ENCODE measurements at regions not wholly inside any gene's neighbourhood (a gene's known extent, or its start where the extent isn't known, plus 50 kb on each side); places are given as distances from the start of the nearest gene placed in this dataset.

DNA sequence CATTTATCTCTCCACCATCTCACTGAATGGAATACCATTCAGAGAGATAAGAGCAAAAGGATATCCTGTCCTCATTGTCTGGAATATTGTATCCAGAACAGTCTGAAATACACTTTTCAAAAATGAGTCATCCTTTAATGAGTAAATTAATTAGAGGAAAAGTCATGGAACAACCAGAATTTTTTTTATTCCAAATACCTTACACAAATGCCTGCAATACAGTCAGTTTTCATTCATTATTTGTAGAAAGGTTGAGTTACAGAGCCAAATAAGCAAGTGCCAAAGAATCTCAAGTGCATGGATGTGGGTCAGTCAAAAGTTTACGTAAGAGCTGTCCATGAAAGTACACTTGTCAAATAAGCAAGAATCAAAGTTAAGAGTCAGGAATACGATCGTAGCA, 482.6 kb downstream of the IPMK start:
- DNase-seq, result no peak

DNA sequence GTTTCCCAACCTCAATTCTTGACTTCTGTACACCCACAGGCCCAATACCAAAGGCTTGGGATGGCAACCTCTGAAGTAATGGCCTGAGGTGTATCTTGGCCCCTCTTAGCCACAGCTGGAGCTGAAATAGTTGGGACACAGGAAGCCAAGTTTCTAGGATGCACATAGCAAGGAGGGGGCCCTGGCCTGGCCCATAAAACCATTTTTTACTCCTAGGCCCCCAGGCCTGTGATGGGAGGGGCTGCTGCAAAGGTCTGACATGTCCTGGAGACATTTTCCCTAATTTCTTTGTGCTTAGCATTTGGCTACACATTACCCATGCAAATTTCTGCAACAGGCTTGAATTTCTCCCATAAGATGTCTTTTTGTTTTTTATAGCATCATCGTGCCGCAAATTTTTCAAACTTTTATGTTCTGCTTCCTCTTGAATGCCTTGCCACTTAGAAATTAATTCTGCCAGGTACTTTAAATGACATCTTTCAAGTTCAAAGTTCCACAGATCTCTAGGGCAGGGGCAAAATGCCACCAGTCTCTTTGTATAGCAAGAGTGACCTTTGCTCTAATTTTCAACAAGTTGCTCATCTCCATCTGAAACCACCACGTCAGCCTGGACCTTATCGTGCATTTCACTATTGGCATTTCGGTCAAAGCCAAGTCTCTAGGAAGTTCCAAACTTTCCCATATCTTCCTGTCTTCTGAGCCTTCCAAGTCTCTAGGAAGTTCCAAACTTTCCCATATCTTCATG, 490.8 kb downstream of the IPMK start:
- no peak for DNase-seq

DNA sequence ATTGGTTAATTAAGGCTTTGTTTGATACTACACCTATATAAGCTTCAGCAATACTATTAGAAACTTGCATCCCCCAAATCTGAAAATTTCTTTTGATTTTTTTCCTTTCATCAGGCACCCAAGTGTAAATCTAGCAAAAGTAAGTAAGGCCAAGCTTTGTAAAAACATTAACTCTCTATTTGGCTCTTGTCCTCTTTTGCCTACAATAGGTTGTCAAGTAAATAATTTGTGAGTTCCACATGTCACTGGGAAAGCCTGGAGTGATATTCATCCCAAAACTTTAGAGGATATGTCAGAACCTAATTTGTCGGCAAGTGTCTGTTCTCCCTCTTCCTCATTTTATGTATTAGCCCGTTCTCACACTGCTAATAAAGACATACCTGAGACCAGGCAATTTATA, 492.4 kb downstream of the IPMK start:
- no peak for DNase-seq

DNA sequence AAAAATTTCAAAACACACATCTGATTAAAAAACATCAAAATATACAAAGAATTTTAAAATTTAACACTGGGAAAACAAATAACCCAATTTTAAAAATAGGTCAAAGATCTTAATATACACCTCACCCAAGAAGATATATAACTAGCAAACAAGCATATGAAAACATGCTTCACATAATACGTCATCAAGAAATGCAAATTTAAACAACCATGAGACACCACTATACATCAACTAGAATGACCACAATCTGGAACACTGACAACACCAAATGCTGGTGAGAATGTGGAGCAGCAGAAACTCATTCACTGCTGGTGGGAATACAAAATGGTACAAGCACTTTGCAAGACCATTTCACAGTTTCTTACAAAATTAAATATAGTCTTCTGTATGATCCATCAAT, 498.4 kb downstream of the IPMK start:
- no peak for DNase-seq

DNA sequence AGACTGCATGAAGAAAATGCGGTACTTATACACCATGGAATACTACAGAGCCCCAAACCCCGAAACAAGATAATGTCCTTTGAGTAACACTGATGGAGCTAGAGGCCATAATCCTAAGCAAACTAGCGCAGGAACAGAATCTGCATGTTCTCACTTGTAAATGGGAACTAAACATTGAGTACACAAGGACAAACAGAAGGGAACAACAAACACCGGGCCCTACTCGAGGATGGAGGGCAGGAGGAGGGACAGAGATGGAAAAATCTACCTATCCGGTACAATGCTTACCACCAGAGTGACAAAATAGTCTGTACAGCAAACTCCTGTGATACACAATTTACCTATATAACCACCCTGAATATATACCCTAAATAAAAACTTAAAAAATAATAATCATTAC, 507.9 kb downstream of the IPMK start:
- no peak for DNase-seq

DNA sequence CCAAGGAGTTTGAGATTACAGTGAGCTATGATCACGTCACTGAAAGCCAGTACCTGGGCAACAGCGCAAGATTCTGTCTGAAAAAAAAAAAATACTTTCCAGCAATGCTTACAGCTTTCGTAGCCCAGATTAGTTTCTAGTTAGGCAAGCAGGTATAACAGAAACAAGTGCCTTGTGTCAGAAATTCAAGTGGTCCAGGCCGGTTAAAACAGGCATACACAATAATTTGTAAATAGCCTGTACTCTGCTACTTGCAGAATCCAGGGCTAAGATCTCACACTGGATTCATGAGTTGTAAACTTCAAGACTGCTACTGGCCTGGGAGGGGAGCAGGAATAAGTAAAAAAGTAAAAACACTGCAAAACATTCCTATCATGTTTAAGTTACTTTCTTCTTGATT, 512.9 kb downstream of the IPMK start:
- DNase-seq, result no peak

DNA sequence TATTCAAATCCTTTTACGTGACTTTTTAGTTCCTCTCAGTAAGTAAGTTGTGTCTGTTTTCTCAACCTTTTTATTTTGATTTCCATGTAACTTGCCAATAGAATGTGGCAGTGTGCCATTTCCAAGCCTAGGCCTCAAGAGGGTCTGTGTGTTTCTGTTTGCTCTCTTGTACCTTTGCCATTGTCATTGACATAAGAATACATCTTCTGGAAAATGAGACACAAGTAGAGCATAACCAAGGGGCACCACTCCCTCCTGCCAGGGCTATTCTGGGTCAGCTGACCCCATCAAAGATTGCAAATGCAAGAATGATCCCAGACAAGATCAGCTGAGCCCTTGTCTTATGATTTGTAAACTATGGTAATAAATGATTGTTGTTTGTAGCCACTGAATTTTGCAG, 524.0 kb downstream of the IPMK start:
- DNase-seq, result no peak

DNA sequence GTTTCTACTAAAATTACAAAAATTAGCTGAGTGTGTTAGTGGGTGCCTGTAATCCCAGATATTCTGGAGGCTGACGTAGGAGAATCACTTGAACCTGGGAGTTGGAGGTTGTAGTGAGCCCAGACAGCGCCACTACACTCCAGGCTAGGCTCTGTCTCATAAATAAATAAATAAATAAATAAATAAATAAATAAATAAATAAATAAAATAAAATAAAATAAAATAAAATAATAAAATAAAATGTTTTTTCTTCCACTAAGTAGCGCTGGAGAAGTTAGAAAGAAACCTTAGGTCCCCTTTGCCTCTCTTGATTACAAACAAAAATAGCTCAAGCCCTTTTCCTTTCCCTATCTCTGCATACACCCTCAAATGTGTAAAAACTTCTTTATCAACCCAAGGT, 525.9 kb downstream of the IPMK start:
- no peak for DNase-seq

DNA sequence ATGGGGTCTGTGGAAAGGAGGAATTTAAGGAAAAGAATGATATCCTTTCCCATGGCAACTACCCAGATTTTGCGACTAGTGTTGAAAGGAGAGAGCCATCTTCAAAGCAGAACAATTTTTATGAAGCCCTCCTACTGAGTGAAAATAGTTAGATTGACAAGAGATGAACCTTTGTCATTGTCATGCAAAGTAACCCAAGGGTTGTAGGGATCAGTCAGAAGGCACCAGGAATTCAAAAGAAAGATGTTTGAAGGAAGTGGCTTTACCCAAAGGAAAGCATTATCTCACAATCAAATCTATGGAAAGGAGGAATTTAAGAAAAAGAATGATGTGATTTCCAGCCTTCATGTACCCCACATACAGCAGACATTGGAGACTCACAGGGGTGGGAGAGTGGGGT, 544.4 kb downstream of the IPMK start:
- no peak for DNase-seq

DNA sequence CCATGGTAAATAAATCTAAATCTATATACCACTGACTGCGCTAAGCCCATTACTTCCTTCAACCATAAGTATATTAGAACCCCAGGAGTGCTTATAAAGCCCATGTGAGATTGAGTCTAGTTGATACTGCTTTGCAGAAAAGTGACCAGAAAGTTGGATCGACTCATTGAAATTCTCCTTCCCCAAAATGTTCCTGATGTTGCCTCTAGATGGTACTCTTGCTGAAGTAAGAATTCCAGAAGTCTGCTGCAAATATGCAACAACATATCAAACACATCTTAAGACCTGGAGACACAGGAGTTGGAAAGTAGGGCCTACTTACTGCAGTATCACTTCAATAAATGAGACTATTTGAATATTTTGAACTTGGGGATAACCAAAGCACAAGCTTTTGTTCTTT, 550.8 kb downstream of the IPMK start:
- no peak for DNase-seq

DNA sequence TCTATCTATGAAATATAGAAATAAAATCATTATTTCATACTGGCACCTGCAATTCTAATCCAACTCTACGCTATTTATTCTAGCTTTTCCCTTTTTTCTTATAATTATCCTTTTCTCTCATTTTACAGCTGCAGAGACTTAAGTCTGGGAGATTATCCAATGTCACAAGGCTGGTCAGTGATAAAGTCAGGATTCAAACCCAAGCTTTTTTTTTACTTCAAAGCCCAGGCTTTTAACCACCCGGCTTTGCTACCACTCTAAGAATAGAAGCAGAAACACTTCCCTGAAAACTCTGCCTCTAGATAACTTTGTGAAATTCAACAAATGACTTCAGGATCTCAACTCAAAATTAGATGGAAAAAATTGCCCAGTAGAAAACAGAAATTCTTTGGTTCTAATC, 552.5 kb downstream of the IPMK start:
- DNase-seq, result no peak

DNA sequence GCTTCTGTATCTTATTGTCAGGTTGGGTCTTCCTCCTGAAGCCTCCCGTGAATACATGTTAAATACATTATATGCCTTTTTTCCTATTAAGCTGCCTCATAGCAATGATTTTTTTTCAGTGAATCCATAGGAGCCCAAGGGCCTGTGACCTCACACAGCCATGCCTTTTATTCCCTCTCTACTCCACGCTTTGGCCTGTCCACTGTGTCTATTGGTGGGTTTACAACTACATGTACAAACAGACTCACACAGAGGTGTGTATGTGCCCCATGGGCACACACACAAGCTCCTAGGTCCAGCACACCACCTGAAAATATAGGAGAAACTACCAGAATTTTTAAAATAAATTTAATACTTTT, 560.4 kb downstream of the IPMK start:
- no peak for DNase-seq

DNA sequence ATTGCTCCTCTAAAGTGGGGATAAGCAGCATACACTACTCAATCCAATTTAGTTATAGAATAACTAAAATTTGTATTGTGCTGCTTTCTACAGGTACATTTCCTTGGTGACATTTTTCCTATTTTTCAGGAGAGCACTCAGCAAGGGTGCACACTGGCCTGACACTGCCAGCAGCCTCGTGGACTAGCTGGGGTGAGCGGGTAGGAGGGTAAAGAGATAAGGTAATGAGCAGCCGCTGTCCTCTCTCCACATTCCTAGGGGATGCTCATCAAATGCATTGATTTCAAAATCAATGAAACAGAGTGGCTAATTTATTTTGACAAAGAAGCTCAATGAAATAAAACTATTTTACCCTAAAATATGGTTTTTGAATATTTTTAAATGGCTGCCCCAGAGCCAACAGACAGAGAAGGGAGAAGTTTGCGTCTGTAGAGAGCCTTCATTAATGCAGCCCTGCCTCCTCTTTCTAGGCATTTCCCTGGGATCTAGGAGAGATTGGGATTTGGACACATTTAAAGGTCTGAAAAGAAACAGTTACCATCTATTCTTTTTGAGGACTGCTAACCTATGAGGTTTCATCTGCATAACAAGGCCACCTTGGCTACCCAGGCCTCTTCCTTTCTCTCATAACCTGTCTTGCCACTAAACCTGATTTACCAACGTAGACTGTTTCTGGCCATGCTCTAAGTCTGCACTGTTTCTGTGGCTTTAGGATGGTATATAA, 561.0 kb downstream of the IPMK start:
- DNase-seq, result no peak

DNA sequence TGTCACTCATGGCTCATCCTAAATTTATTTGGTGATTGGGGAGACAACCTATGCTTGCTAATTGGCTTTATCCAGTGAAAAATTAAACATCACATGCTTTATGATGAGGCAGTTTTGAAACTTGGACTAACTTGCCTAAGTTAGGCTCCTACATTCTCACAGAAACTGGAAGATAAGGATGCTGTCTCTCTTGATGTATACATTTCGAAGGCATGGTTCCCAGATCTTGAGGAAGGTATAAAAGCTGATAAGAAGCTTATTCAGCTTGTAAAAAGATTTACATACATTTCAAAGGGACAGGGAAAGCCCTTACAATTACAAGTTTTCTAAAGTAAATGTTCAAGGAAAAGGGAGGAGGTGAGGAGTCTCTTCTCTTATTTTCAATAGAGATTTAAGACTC, 561.7 kb downstream of the IPMK start:
- no peak for DNase-seq

DNA sequence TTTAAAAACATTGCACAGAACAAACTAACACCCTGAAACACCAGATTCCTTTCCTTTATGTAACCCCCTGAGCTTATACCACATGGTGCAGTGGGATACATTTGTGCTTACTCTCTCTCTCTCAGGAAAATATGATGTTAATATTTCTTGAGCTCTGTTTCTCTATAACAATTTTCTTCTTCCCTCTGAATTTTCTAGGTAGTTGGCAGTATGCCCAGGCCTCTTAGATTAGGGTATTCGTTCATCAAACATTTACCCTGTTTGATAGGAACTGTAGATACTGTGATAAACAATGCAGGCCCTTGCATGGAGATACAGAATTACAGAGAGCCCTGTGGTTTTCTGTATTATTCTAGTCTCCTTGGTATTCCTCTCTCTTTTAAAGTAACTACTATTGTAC, 567.8 kb downstream of the IPMK start:
- DNase-seq, result no peak

DNA sequence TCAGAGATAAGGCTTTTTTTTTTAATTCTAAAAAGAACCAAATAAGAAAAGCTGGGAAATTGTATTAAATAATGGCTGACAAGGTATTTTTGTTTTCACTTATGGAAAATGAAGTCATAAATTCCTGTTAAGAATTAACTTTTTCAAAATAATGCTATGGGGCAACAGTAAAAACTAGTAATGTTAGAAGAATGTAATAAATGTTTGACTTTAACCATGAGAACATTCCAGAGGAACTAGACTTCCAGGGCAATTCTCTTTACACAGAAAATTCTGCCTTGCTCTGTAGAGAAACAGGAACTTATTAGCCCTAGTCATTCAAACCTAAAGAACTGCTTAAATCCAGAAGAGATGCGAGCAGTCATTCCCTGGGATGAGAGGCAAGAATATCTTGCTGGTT, 571.1 kb downstream of the IPMK start:
- no peak for DNase-seq

DNA sequence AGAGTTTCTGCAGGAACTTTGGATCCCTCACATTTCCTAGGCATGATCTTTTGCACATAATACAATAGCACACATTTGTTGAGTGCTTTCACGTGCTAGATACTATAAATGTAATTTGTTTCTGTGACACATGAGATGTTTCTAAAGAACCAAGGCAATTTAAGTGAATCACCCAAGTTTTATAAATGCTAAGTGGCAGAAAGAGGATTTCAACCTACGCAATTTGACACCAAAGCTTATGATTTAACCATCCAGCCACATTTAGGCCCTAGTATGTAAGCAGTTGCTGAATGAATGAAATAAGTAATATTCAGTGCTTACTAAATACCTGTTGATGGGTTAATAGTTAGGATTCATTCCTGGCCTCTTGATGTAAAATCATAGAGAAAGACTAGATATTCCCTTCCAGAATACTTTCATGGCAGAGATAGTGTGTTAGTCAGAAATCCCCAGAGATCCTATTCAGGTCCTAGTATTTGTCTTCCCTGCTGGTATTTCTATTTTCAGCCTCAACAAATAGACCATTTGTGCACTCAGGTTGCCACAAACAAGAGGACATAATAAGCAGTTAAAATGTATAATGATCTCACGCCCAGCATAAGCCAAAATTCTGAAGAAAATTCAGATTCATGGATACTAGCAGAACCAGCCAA, 572.6 kb downstream of the IPMK start:
- DNase-seq, result no peak

DNA sequence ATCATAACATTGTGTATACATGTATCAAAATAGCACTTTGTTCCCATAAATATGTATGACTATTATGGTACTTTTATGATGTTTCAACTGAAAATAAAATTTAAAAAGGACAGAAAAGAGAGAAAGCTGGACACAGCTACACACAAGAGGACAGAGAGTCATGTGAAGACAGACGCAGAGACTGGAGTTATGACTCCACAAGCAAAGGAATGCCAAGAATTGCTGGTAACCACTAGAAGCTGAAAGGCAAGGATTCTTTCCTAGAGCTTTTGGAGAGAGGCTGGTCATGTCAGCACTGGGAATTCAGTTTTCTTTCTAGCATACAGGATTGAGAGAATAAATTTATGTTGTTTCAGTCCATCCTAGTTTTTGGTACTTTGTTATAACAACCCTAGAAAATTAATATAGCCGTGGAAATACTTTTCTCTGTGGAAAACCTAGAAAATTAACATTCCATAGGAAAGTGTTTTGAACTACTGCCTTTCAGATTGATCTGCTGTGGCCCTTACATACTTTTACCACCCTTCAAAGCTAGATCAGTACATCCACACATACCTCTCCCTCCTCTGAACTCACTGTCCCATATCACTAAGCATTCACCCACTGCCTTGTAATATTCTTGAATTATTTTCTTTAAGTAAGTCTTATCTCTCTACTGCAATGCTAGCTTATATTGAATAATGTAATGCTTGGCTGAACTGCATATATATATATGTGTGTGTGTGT, 575.3 kb downstream of the IPMK start:
- DNase-seq, result no peak

DNA sequence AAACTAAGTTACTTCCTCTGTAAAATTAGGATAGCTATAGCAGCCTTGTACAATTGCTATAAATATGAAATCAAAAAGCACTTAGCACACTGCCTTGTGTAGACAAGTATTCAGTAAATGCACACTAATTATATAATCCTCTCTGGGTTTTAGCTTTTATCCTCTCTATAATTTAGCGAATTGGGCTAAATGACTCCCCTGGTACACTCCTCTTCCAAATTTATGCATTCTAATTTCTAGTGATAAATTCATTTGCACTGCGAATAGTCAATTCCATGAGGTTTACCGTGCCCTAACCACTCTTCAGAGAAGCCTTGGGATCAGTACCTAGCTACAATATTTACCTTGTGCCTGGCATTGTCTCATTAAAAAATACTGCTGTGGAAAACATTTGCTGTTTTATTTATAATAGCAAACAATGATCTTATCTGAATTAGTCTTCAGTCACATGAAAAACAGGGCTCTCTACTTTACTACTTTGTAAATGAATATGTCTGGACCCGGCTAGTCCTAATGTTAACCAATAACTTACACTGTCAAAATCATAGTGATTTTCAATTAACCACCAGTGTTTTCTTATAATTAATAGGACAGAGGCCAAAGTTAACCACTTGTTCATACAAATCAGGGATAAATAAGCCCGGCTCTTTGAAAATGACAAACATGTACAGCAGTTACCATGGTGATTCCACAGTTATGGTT, 577.9 kb downstream of the IPMK start:
- no peak for DNase-seq

DNA sequence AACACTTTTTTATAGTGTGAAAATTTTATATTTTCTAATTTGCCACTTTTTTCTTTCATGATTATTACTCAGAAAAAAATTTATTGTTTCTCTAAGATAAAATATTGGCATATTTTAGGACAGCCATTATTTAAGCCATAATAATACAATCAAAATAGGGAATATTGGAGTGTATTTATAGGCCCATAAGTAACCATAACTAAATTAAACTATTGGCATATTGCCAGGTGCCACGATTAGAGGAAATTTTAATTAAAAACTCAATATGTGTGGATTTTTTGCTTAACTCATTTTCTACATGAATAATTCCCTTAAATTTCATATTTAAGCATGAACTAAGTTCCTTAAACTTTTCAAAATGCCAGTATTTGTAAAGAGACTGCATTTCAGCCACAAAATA, 587.8 kb downstream of the IPMK start:
- DNase-seq, result no peak

DNA sequence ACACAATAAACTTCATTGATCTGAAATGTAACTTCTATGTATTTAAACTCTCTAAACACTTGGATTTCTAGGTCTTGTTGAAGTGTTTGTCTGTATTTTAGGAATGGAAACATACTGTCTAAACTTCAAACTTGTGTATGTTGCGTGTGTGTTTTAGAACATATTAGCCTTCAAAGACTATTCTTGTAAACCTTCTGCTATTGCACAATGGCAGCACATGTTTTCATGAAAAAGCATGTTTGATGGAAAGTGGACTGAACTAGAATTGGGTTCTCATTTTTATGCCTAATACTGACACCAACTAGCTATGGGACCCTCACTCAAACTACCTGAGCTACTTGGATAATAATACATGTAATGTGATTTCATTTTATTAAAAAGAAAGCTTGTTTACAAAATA, 592.6 kb downstream of the IPMK start:
- no peak for DNase-seq

DNA sequence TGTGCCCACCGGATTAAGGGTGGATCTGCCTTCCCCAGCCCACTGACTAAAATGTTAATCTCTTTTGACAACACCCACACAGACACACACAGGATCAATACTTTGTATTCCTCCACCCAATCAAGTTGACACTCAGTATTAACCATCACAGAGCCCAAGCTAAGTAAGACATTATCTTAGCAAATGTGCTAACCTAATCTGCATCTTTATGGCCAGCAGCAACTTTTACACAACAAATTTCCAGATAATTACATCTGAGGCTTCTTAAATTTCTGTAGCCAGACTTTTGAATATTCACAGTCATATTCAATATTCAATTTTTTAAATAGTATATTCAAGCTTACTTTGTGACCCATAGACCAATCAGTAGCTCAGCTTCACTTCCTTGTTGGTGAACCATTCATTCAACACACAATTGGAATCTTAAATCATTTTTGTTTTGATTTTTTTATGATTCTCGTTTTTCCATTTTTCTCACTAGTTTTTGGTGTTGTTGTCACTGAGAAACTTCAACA, 594.2 kb downstream of the IPMK start:
- no peak for DNase-seq

DNA sequence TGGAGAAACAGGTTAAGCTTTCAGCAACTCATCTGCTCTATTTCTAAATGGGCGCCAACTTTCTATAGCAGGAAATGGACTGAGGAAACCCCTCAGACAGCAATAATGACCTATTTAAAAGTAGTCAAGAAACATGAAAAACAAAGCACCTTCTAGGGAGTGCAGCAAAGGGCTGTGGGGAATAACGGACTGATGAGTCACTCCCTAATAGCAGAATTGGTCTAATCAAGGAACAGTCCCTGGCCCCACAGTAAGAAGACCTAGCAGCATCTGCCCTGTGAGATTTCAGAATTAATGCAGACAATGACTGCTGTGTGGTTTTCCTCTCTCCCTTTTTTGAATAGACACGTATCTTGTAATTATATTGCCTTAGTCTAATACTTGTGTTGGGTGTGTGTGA, 602.9 kb downstream of the IPMK start:
- DNase-seq, result no peak
